T-helper 1 cell treated with Interleukin-12 subunit alpha and Interleukin-12 subunit beta and Interleukin-4 antibody, amounts not matched to agents 30 μg/mL and 1 μg/mL, for 36 hours (primary cell): ENCODE measurements at regions not wholly inside any gene's neighbourhood (a gene's known extent, or its start where the extent isn't known, plus 50 kb on each side); places are given as distances from the start of the nearest gene placed in this dataset.
"Not testable (repeated sequence)": the region's sequence is repeated elsewhere in the genome, so short reads cannot be mapped to it uniquely, and the experiment has no call there.

Experiments used
- H3K27ac Mint-ChIP-seq: one replicate; pipeline ENCODE4 v1.8.0; 2021; ENCODE audit warnings: mild to moderate bottlenecking, mixed read lengths
- H3K27me3 Mint-ChIP-seq: one replicate; pipeline ENCODE4 v1.8.0; 2021; ENCODE audit warnings: low read depth, mixed read lengths
- H3K36me3 Mint-ChIP-seq: one replicate; pipeline ENCODE4 v1.8.0; 2021; ENCODE audit warnings: low read depth, mixed read lengths
- H3K4me1 Mint-ChIP-seq: one replicate; pipeline ENCODE4 v1.8.0; 2021; ENCODE audit warnings: low read depth, mixed read lengths
- H3K4me3 Mint-ChIP-seq: one replicate; pipeline ENCODE4 v1.8.0; 2021; ENCODE audit warnings: mild to moderate bottlenecking, moderate library complexity, mixed read lengths
- H3K9me3 Mint-ChIP-seq: one replicate; pipeline ENCODE4 v1.8.0; 2021; ENCODE audit warnings: mixed read lengths

DNA sequence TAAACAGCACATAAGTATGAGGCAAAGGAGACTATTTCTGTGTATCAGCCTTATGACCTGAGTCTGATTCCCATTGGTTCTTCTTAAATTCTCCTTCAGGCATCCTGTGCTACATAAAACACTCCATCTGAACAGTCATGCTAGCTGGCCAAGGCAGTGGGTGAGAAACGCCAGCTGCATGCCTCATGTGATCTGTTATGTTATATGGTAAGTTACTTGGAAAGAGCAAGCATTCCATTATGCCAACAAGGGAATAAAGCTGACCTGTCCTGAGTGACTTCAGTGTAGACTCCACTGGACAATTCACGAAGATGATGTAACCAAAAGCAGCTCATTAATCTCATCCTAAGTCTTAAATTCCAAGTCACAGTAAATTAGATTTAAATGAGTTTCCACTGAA, 216.5 kb upstream of the FN1 start:
- H3K27me3 Mint-ChIP-seq: no peaks in the 10 kb centered on the region
- no peaks in the 10 kb centered on the region for H3K36me3 Mint-ChIP-seq
- H3K4me3 Mint-ChIP-seq: no peak overlapping the region
- no peaks in the 10 kb centered on the region for H3K4me1 Mint-ChIP-seq
- no peak overlapping the region for H3K27ac Mint-ChIP-seq
- H3K9me3 Mint-ChIP-seq: no peaks in the 10 kb centered on the region

DNA sequence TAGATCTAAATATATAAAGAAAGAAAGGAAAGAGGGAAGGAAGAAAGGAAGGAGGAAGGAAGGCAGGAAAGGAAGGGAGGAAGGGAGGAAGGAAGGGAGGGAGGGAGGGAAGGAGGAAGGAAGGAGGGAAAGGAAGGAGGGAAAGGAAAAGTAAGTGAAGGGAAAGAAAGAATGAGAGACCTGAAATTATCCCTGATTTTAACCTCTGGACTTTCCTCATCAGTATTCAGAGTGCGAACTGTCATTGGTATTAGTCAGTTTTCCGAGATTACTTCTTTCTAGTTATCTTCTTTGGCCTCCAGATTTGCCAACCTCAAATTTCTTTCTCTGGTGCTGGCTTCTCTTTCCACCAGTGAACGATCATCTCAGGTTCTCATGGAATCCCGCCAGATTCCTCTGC, 215.5 kb upstream of the FN1 start:
- no peaks in the 10 kb centered on the region for H3K36me3 Mint-ChIP-seq

DNA sequence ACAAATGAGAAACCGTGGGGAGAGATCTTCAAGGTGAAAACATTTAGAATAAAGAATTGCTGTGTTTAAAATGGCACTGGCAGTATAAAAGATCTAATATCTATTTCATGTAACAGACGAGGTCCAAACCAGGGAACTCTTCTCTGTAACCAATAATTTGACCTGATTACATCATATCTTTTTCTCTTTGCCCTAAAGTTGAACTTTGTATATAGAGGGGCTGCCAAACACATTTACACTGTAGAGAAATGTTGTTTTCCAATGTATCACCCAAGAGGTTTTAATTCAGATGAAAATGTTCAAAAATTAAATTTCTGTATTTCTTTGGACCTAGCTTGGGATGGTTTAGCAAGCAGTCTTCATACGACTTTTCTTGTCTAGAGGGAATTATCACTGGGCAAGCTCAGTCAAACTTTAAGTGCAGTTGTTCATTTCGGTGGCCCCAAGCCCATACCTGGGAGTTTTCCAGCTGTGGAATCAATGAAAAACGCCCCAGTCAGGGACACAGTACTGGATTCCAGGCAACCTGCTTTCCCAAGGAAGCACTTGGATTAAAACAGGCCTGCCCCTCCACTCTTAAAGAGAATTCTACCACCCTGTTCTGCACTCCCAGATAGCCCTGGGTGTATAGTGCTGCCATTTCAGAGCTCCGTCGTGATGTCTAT, 208.5 kb upstream of the FN1 start:
- Mint-ChIP-seq H3K27ac (no peak overlapping the region), H3K9me3 (peaks cover 3% of the 10 kb centered on the region), H3K4me1 (no peaks in the 10 kb centered on the region), H3K36me3 (no peaks in the 10 kb centered on the region), H3K4me3 (no peak overlapping the region), H3K27me3 (no peaks in the 10 kb centered on the region)

More for the DNA sequence above, 215.5 kb upstream of the FN1 start:
- H3K4me1 Mint-ChIP-seq: no peaks in the 10 kb centered on the region
- no peak overlapping the region for H3K4me3 Mint-ChIP-seq
- H3K27ac Mint-ChIP-seq: no peak overlapping the region
- H3K9me3 Mint-ChIP-seq: no peaks in the 10 kb centered on the region
- no peaks in the 10 kb centered on the region for H3K27me3 Mint-ChIP-seq

DNA sequence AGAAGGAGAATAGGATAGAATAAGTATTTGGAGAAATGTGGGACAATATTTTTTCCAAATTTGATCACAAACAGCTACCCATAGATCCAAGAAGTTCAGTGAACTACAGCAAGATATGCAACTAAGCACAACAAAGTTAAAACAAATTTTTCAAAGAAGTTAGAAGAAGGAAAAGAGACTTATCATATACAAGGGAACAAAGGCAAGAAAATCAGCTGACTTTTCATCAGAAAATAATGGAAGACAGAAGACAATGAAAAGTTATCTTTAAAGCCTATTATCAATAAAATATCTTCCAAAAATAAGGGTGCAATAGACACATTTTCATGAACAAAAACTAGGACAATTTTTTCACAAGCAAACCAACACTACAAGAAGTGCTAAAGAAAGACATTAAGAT, 202.8 kb upstream of the FN1 start:
- Mint-ChIP-seq H3K4me1 (no peaks in the 10 kb centered on the region), H3K9me3 (peaks cover 11% of the 10 kb centered on the region), H3K27ac (no peak overlapping the region), H3K4me3 (no peak overlapping the region), H3K36me3 (no peaks in the 10 kb centered on the region), H3K27me3 (no peaks in the 10 kb centered on the region)

DNA sequence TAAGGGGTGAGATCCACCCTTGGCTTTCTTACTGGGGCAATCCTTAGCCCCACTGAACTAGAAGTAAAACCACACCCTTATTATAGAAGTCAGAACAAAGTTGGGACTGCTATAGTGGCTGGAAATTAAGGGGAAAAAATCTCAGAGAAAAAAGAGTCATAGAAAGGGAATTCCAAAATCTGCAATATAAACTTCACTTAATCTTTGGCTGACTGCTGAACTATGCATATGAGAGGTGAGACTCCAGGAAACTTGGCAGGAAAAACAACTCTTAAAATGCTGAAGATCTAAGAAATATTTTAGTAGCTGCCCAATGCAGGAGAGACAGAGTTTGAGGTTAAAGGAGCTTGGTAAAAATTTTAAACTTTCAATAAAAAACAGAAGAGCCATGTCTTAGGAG, 201.8 kb upstream of the FN1 start:
- H3K4me3 Mint-ChIP-seq: no peak overlapping the region
- no peaks in the 10 kb centered on the region for H3K36me3 Mint-ChIP-seq
- no peak overlapping the region for H3K27ac Mint-ChIP-seq
- no peaks in the 10 kb centered on the region for H3K4me1 Mint-ChIP-seq
- no peaks in the 10 kb centered on the region for H3K27me3 Mint-ChIP-seq
- H3K9me3 Mint-ChIP-seq: peaks cover 17% of the 10 kb centered on the region

DNA sequence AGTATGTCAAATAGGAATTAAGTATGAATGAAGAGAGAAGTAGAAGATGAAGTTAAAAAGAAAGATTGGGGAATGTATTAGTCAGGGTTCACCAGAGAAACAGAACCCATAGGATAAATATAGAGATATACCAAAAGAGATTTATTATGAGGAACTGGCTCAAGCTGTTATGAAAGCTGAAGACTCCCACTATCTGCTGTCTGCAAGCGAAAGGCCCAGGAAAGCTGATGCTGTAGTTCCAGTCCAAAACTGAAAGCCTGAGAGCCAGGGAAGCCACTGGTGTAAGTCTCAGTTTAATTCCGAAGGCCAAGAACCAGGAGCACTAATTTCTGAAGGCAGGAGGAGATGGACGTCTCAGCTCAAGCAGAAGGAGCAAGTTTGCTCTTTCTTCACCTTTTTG, 200.9 kb upstream of the FN1 start:
- Mint-ChIP-seq H3K27ac (no peak overlapping the region), H3K4me1 (no peaks in the 10 kb centered on the region), H3K27me3 (no peaks in the 10 kb centered on the region), H3K9me3 (peaks cover 19% of the 10 kb centered on the region), H3K36me3 (no peaks in the 10 kb centered on the region), H3K4me3 (no peak overlapping the region)

DNA sequence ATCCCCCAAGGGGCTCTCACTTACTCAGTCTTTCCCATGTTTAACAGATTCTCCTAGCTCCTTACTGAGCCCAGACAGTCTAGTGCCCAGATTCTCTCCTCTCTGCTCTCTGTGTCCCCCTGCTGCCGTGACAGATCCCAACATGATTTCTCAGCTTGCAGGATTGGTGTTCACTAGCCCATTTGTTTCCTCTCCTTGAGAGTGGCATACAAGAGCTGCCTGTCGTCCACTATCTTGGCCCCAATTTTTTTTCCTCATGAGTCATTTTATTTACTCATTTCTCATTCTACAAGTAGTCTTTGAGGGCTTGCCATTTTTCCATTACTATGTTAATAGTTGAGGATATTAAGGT, 199.9 kb upstream of the FN1 start:
- H3K9me3 Mint-ChIP-seq: peaks cover 19% of the 10 kb centered on the region
- no peak overlapping the region for H3K4me3 Mint-ChIP-seq
- H3K27ac Mint-ChIP-seq: no peak overlapping the region
- no peaks in the 10 kb centered on the region for H3K27me3 Mint-ChIP-seq
- H3K4me1 Mint-ChIP-seq: no peaks in the 10 kb centered on the region
- H3K36me3 Mint-ChIP-seq: no peaks in the 10 kb centered on the region

DNA sequence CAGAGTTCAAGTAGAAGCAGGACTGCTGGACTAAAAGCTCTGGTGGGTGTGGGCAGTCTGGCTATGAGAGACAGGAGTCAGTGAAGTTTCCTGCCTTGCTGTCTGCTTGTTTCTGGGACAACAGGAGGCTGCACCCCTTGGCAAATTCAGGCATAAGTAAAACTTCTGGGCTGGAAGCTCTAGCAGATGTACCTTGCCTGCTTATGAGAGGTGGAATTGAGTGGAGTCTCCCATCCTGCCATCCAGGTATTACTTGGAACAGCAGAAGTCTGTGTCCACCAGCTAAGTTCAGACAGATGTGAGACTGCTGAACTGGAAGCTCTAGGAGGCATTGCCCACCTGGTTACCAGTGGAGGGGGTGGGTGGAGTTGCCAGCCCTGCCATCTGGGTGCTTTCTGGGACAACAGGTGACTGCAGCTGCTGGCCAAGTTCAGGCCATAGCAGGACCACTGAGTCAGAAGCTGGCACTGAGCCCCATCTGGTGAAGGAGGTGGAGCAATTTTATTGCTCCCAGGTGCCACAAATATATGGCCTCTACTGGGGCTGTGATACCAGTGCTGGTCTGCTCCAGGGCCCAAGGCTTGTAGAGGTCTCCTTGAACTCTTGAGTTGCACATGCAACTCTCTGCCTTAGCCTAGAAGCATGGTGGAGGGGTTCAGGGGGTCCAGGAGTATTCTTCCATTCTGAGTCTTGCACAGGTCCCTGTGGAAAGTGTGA, 199.4 kb upstream of the FN1 start:
- H3K4me1 Mint-ChIP-seq: no peaks in the 10 kb centered on the region
- H3K27ac Mint-ChIP-seq: no peak overlapping the region
- H3K27me3 Mint-ChIP-seq: no peaks in the 10 kb centered on the region
- peaks cover 19% of the 10 kb centered on the region for H3K9me3 Mint-ChIP-seq
- no peaks in the 10 kb centered on the region for H3K36me3 Mint-ChIP-seq
- no peak overlapping the region for H3K4me3 Mint-ChIP-seq

DNA sequence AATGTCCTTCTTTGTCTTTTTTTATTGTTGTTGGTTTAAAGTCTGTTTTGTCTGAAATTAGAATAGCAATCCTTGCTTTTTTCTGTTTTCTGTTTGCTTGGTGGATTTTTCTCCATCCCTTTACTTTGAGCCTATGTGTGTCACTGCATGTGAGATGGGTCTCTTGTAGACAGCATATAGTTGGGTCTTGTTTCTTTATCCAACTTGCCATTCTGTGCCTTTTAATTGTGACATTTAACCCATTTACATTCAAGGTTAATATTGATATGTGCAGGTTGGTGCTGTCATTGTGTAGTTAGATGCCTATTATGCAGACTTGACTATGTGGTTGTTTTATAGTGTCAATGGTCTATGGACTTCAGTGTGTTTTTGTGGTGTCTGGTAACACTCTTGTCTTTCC, 197.5 kb upstream of the FN1 start:
- Mint-ChIP-seq H3K4me3 (no peak overlapping the region), H3K9me3 (peaks cover 19% of the 10 kb centered on the region), H3K27ac (no peak overlapping the region), H3K4me1 (no peaks in the 10 kb centered on the region), H3K27me3 (no peaks in the 10 kb centered on the region), H3K36me3 (no peaks in the 10 kb centered on the region)

DNA sequence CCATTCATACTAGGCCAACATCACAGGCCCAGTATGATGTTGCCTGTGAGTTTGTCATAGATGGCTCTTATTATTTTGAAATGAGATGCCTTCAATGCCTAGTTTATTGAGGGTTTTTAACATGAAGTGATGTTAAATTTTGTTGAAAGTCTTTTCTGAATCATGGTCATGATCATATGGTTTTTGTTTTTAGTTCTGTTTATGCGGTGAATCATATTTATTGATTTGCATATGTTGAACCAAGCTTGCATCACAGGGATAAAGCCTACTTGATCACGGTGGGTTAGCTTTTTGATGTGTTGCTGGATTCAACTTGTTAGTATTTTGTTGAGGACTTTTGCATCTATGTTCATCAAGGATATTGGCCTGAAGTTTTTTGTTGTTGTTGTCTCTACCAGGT, 195.8 kb upstream of the FN1 start:
- Mint-ChIP-seq H3K27me3 (no peaks in the 10 kb centered on the region), H3K4me1 (no peaks in the 10 kb centered on the region), H3K9me3 (peaks cover 19% of the 10 kb centered on the region), H3K36me3 (no peaks in the 10 kb centered on the region), H3K4me3 (no peak overlapping the region), H3K27ac (no peak overlapping the region)

DNA sequence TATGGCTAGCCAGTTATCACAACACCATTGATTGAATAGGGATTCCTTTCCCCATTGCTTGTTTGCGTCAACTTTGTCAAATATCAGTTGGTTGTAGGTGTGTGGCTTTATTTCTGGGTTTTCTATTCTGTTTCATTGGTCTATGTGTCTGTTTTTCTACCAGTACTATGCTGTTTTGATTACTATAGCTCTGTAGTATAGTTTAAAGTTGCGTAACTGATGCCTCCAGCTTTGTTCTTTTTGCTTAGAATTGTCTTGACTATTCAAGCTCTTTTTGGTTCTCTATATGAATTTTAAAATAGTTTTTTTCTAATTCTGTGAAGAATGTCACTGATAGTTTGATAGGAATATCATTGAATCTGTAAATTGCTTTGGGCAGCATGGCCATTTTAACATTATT, 194.9 kb upstream of the FN1 start:
- not testable (repeated sequence) for H3K27me3 Mint-ChIP-seq, H3K36me3 Mint-ChIP-seq, H3K27ac Mint-ChIP-seq, H3K4me3 Mint-ChIP-seq, H3K4me1 Mint-ChIP-seq
- H3K9me3 Mint-ChIP-seq: peaks cover 19% of the 10 kb centered on the region

DNA sequence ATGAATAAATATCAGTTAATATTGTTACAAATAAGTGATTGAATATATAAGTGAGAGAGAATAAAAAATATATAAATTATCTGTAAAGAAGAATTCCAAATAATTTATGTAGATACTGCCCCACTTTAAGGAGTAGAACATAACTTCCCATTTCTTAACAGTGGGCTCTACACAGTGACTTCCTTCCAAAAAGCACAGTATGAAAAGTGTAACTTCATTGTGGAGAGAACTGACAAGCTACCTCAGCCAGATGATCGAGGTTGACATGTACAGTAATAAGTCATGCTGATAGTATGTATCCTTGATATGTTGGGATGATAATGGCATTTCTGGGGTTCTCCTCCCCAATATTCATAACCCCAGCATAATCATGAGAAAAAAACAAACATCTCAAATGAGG, 191.9 kb upstream of the FN1 start:
- H3K9me3 Mint-ChIP-seq: peaks cover 4% of the 10 kb centered on the region

DNA sequence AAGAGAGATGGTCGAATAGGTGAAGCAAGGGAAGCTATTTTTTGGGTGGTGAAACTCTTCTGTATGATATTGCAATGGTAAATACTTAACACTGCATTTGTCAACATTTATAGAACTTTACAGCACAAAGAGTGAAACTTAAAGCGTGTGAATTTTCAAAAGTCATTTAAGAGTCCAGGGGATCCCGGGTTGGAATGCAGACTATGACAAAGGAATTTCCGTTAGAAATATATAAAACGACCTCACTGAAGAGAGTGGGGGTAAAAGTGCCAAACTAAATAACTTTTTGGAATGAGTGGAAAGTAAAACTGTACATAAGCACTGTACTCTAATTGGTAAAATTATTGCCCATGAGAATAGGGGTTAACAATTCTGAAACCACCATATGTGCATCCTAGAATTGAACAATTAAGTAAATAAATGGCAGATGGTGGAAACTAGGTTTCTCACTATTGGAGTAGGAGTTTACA, 191.0 kb upstream of the FN1 start:
- H3K27me3 Mint-ChIP-seq: no peaks in the 10 kb centered on the region
- no peak overlapping the region for H3K4me3 Mint-ChIP-seq
- H3K36me3 Mint-ChIP-seq: no peaks in the 10 kb centered on the region
- no peaks in the 10 kb centered on the region for H3K4me1 Mint-ChIP-seq
- H3K27ac Mint-ChIP-seq: no peak overlapping the region
- H3K9me3 Mint-ChIP-seq: no peaks in the 10 kb centered on the region

More for the DNA sequence above, 191.9 kb upstream of the FN1 start:
- H3K36me3 Mint-ChIP-seq: no peaks in the 10 kb centered on the region
- no peak overlapping the region for H3K4me3 Mint-ChIP-seq
- no peaks in the 10 kb centered on the region for H3K27me3 Mint-ChIP-seq
- H3K27ac Mint-ChIP-seq: no peak overlapping the region
- H3K4me1 Mint-ChIP-seq: no peaks in the 10 kb centered on the region

DNA sequence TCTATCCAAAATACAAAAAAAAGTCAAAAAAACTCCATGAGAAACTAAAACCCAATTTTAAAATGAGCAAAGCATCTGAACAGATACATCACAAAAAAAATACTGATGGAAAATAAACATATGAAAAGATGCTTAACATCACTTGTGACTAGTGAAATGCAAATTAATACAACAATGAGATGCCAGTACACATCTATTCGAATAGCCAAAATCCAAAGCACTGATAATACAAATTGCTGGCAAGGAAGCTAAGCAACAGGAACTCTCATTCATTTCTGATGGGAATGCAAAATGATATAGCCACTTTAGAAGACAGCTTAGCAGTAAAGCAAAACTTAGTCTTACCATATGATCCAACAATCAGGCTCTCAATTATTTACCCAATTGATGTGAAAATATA, 190.2 kb upstream of the FN1 start:
- H3K27me3 Mint-ChIP-seq: peaks cover under 1% of the 10 kb centered on the region
- H3K4me1 Mint-ChIP-seq: no peaks in the 10 kb centered on the region
- no peak overlapping the region for H3K27ac Mint-ChIP-seq
- H3K36me3 Mint-ChIP-seq: no peaks in the 10 kb centered on the region
- no peak overlapping the region for H3K4me3 Mint-ChIP-seq
- no peaks in the 10 kb centered on the region for H3K9me3 Mint-ChIP-seq

DNA sequence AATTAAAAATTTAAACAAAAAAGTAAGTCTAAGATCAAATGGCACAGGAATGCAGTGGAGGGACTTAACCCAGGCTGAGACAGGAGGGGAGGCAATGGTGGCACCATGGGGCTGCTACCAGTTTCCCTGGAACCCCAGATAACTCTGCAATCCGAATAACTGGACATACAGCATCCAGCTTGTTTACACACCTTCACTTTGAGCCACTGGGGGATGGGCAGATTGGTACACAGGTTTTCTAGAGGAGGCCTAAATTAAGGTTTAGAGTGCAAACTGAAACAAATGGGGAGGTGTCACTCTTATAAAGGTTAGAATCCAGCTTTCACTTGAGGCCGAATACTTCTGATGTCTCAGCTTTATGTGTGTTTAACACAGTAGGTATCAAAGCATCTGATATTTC, 189.3 kb upstream of the FN1 start:
- H3K27me3 Mint-ChIP-seq: peaks cover 5% of the 10 kb centered on the region
- no peaks in the 10 kb centered on the region for H3K9me3 Mint-ChIP-seq
- H3K36me3 Mint-ChIP-seq: no peaks in the 10 kb centered on the region
- H3K27ac Mint-ChIP-seq: no peak overlapping the region
- no peak overlapping the region for H3K4me3 Mint-ChIP-seq
- H3K4me1 Mint-ChIP-seq: no peaks in the 10 kb centered on the region
